Stimulated activated CD8-positive, alpha-beta memory T cell treated with anti-CD3 and anti-CD28 coated beads, Interleukin-12 subunit alpha, Interleukin-12 subunit beta, amount 100 ng/mL, for 1 hour (primary cell): ENCODE measurements at regions not wholly inside any gene's neighbourhood (a gene's known extent, or its start where the extent isn't known, plus 50 kb on each side); places are given as distances from the start of the nearest gene placed in this dataset.

Experiments
- DNase-seq: peaks from one replicate; pipeline ENCODE4 v3.0.0-alpha.2; 2020; ENCODE audit warnings: low read depth

DNA sequence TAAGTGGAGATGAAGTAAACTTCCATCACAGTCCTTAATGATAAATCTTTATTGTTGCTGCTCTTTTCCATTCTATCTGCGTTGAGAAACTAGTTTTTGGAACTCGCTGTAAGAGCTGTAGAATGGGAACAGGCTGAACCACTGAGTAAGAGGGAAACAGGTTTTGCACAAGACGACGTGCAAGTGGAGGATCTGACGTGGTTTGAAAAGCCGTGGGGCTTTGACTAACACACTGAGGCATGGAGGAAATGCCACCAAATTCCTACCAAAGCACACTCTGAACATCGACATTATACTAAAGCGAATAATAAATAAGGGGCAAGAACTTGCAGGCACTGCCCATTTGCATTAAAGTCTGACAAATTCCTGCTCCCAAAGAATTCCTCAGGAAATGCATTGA is 160.6 kb downstream of the KLF6 start:
- no peak for DNase-seq

- no peak for DNase-seq
Measured at GRCh38 chr10:3623746-3624145, 161.3 kb downstream of the KLF6 start.

DNA sequence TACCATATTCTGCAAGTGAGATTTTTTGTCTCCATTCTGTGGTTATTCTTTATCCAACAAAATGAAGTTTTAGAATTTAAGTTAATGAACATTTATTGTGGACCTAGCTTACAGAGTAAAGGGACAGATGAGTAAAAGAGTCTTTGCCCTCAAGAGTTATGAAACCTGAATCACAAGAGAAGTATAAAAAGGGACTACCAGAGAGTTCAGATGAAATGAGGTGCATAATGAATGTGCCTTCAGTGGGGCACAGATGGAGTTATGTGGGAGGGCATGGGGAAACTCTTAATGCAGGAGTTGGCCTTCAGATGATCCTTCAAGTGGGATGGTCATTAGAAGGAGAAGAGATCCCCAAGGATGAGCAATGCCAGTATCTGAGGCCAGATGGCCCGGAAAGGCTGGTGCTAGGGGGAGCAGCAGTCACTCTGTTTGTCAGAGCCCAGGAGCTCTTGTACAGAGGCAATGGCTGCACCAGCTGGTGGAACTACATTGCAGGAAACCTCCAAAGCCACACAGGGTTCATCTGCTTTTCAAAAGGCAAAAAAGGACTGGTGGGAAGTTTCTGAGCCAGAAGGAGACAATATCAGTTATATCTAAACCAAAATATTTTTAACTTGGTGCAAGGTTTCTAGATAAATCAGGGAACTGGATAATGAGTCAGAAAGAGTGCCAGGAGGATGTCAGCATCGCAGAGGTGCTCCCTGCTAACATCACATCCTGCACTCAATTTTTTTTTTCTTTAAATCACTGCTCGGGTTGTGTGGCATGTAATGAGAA is 162.0 kb downstream of the KLF6 start:
- no peak for DNase-seq

DNA sequence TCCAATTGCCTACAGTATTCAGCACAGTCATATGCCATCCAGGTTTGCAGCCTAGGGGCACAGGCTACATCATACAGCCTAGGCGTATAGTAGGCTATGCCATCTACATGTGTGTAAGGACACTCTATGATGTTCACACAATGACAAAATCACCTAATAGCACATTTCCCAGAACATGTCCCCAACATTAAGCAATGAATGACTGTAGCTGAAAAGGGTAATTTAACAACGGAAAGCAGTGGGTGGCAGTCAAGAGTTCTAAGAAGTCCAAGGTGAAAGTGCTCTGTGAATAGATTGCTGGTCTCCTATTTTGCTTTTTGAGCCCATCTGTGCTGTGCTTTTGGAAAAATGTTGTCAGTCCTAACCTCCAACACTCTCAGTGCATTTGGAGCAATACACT is 162.6 kb downstream of the KLF6 start:
- DNase-seq: no peak

- DNase-seq: no peak
Measured at GRCh38 chr10:3620818-3621217, 164.2 kb downstream of the KLF6 start.

DNA sequence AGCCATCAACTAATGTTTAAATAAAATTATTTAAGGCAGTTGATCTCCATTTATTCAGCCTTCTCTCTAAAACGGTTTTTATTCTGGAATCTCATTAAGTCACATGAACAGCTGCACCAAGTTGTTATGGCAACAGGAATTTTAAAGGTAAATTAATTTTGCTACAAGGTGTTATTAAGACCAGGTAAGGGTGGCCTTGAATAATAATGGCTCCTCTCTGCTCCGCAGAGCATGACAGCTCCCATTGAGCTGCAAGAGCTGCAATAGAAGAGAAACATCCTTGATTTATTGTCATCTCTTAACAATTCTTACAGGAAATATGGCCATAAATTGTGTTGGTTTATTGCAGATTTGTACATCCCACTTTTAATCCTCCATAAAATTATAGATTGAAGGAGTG is 165.8 kb downstream of the KLF6 start:
- no peak for DNase-seq

GRCh38 chr10:3616880-3617279 is 168.1 kb downstream of the KLF6 start:
- no peak for DNase-seq

GRCh38 chr10:3613318-3613717 is 171.7 kb downstream of the KLF6 start:
- DNase-seq: no peak

- DNase-seq: no peak
Measured at GRCh38 chr10:3612183-3613001, 172.6 kb downstream of the KLF6 start.

DNA sequence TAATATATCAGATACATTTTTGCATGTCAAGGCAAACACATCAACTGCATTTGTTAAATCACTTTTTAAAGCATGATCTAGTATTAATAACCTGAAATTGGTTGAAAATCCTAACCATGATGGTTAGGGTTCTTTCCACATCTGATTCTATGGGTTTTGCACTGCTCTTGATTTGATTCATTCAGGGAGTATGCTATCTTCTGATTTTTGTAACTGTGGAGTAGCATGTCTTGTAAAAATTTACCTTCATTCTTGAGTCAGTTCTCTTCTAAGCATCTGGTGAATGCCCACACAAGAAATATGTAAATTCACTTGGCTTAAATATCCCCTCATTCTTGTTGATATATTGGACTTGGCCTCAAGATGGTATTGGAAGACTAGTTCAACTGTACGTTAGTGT is 178.7 kb downstream of the KLF6 start:
- no peak for DNase-seq

DNA sequence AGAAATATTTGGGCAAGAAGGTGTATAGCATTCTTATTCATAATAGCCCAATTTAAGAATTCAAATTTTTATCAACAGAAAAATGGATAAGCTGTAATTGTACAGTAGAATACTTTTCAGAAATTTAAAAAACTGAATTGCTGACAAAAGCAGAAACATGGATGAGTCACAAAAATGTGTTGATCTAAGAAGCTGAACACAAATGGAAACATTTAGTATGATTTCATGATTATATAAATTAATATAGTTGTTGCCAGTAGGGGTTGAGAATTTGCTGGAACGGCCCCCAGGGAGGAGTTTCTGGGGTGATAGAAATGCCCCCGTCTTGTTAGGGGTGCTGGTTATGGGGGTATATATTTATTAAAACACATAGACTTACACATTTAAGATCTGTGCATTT is 179.1 kb downstream of the KLF6 start:
- DNase-seq: no peak

DNA sequence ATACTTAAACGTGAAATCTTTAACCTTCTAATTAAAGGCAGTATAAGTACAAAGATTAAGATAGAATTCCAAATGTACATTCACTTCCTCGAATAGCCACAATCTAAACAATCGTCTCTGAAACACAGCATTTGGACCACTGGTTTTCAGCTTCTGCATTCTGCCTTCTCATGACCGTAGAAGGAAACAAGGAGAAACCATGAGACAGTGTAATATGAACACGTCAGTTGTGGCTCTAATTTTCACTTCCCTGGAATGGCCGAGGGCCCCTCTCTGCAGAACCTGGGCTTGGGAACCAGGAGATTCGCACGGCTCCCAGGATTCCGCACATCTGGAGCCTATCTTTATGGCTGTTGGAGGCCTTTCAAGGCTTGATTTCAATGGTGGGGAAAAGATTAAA is 189.3 kb downstream of the KLF6 start:
- DNase-seq: no peak

DNA sequence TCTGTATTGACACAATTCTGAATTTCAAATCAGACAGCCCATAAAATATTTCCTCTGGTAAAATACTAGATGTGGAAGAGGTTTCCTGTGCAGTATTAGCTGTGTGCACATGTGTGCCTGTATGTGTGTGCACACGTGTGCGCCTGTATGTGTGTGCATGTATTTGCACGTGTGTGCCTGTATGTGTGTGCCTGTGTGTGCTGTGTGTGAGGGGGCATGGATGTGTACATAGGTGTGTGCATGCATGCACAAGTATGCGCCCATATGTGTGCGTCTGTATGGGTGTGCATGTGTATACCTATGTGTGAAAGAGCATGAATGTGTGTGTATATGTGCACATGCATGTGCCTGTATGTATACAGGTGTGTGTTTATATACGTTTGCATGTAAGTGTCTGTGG is 191.4 kb downstream of the KLF6 start:
- no peak for DNase-seq

GRCh38 chr10:3592424-3592823 is 192.6 kb downstream of the KLF6 start:
- no peak for DNase-seq

DNA sequence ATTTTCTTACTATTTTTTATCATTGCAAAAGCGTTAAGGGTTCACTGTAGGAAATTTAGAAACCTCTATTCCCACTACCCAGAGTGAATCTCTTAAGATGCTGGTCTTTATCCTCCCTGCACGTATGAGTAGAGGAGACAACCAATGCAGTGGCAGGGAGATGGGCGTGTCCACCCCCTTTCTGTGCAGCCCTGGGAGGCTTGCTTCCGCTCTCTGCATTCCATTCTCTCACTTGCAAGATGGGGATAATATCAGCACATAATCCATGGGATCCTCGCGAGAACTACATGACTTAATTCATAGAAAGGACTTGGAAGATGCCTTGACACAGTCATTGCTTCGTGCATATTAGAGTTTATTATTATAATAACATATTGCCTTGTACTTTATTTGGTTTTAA is 196.2 kb downstream of the KLF6 start:
- no peak for DNase-seq

DNA sequence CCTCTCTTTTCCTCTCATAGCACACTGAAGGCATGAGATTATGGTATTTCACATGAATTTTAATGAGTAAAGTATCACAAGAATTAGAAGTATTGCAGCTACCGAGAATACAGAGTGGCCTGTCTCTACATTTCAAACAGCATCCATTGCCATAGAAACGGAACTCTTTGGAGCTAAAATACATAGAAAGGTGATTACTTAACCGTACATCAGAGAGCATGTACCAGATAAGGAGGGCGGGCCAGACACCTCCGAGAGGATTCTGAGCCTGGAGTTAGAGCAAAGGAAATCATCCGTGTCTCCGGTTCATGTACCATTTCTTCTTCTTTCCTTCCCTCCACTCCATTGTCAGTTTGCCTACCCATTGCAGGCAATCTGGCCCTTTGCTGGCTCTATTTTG is 196.7 kb downstream of the KLF6 start:
- no peak for DNase-seq

- no peak for DNase-seq
Measured at GRCh38 chr10:3584926-3585784, 199.9 kb downstream of the KLF6 start.

DNA sequence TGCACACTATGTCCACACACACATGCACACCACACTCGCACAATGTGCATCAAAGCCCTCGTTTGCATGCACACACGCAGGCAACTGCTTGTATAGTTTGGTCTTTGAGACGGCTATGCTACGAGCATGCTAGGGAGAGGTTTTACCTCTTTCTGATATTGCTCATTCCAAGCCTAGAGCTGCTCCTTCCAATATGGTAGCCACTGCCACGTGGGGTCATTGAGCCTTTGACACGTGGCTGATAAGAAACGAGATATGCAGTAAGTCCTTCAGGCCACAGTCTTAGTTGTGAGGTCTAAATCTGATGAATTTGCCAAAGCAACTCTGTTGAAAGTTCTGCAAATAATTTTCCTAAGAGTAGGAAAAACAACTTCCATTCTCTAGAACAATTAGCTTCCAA is 204.4 kb downstream of the KLF6 start:
- DNase-seq: no peak

GRCh38 chr10:3579845-3580244 is 205.2 kb downstream of the KLF6 start:
- no peak for DNase-seq

DNA sequence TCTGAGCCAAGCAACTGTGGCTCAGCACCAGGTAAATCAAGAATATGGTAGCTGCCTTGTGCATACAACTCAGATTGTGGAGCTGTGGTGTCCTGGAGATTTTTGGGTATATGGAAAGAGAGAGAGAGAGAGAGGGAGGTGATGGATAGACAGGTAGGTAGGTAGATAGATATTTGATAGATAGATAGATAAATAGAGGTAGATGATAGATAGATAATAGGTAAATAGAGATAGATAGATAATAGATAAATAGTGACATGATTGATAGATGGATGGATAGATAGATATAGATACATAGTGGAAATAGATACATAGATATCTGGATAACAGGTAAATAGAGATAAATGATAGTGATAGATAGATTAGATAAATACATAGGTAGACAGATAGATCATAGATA is 206.3 kb downstream of the KLF6 start:
- no peak for DNase-seq

DNA sequence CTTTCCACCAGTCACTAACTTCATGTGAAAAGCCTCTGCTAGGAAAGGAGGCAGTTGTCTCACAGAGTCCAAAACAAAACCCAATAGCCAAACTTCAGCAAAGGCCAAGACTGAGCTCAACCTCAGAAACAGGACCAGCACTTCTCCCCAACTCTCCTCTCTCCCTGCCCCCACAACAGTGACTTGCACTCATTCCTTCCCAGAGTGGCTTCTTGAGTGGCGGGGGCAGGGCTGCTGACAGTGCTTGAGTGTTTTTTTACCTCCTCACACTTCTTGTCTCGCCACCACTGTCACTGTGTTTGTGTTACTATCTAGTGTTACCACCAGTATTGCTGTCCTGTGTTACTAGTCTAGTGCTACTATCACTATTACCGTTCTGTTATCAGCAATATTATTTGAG is 206.8 kb downstream of the KLF6 start:
- no peak for DNase-seq

DNA sequence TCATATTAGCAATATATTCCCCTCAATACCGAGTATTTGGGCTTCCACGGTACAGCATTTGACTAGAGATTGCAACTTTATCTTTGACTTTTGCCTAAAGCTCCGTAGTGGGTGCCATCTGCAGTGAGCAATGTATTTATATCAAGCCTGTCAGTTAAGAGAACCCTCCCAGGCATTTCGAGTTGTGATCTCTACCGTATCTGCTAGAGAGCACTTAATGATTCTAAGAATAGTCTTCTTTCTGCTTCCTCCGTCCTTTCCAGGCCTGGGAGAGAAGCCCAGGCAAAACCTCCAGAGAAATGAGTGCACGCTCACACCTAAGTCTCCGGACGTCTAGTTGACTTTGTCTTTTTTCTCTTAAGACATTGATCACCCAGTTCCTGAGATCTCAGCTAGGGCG is 210.6 kb downstream of the KLF6 start:
- DNase-seq: no peak

DNA sequence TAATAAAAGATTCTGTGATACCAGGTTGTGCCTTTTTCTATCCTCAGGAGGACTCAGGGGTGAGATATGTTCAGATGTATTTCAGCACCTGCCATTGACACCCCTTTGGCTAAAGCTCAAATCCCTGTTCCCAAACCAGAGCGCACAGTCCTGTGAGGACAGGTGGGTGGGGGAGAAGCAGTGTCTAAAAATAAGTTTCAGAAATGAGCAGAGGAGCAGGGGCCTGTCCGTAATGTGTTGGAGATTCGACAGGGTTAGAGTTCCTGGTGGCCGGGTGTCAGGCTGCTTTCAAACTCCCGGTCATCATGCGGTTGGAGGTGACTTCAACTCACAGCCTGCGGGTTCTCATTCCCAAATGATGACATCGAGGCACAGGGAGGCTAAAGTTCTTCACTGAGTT is 211.5 kb downstream of the KLF6 start:
- no peak for DNase-seq
